ENCODE measurements at regions not wholly inside any gene's neighbourhood (a gene's known extent, or its start where the extent isn't known, plus 50 kb on each side); places are given as distances from the start of the nearest gene placed in this dataset.

- H3K4me3 Mint-ChIP-seq, result no peak overlapping the region
- peaks cover 0 to 4% (median 0%) of the 10 kb centered on the region in 3 donors for H3K27me3 Mint-ChIP-seq
- H3K36me3 Mint-ChIP-seq, result no peaks in the 10 kb centered on the region
- no peak for DNase-seq
- H3K4me1 Mint-ChIP-seq, result no peaks in the 10 kb centered on the region
- H3K27ac Mint-ChIP-seq, result no peak overlapping the region
- peaks cover 0 to 5% (median 2%) of the 10 kb centered on the region in 7 donors for H3K9me3 Mint-ChIP-seq
- ATAC-seq (ENCODE audit: low read depth in 2 of 2), result no peak
These were observed 375.3 kb upstream of the KLHL29 start for GRCh38 chr2:23009545-23010149.

- Mint-ChIP-seq H3K36me3 (no peaks in the 10 kb centered on the region), H3K9me3 (peaks cover 0 to 5% (median 2%) of the 10 kb centered on the region in 7 donors), H3K4me3 (no peak overlapping the region), H3K4me1 (no peaks in the 10 kb centered on the region), H3K27me3 (peaks cover 0 to 8% (median 0%) of the 10 kb centered on the region in 3 donors), H3K27ac (no peak overlapping the region)
- DNase-seq (no peak), ATAC-seq (ENCODE audit: low read depth in 2 of 2) (no peak)
These were observed 372.5 kb upstream of the KLHL29 start for GRCh38 chr2:23012499-23012898.

DNA sequence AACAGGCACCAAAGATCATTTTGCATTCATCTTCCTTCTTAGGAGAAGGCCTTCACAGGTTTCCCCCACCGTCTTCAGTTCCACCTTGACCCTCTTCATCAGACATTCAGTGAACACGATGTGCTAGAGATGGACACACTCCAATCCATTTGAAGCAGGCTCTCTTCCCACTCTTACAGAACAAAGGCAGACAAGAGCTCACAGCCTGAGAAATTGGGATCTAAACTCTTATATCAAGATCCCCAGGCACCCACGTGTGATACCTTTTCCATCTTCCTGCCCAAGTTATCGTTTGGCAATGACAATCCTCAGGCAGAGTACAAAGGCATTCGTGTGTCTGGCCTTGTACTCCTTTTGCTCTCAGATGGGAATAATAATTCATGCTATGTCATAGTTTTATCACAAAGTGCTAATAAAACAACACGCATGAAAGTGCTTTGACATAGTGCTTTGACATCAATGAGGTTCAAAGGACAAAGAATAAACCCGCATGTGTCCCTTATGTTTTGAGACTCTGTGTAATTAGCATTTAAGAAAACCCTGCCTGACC, 369.3 kb upstream of the KLHL29 start:
- H3K36me3 Mint-ChIP-seq, result no peaks in the 10 kb centered on the region
- no peak for ATAC-seq (ENCODE audit: low read depth in 2 of 2)
- H3K4me1 Mint-ChIP-seq, result no peaks in the 10 kb centered on the region
- peaks cover 0 to 4% (median 0%) of the 10 kb centered on the region in 3 donors for H3K27me3 Mint-ChIP-seq
- no peak overlapping the region for H3K4me3 Mint-ChIP-seq
- no peak overlapping the region for H3K27ac Mint-ChIP-seq
- H3K9me3 Mint-ChIP-seq, result peaks cover 0 to 2% (median 0%) of the 10 kb centered on the region in 7 donors
- DNase-seq, result no peak

- ATAC-seq (ENCODE audit: low read depth in 2 of 2) (no peak), DNase-seq (no peak)
- H3K4me1 Mint-ChIP-seq, result no peaks in the 10 kb centered on the region
- peaks cover 0 to 4% (median 0%) of the 10 kb centered on the region in 3 donors for H3K27me3 Mint-ChIP-seq
- peaks cover 0 to 7% (median 0%) of the 10 kb centered on the region in 7 donors for H3K9me3 Mint-ChIP-seq
- H3K4me3 Mint-ChIP-seq, result no peak overlapping the region
- H3K27ac Mint-ChIP-seq, result no peak overlapping the region
- no peaks in the 10 kb centered on the region for H3K36me3 Mint-ChIP-seq
These were observed 365.5 kb upstream of the KLHL29 start for GRCh38 chr2:23019476-23019875.

- Mint-ChIP-seq H3K27ac (no peak overlapping the region), H3K4me3 (no peak overlapping the region), H3K36me3 (no peaks in the 10 kb centered on the region), H3K27me3 (no peaks in the 10 kb centered on the region), H3K9me3 (peaks cover 0 to 10% (median 2%) of the 10 kb centered on the region in 7 donors), H3K4me1 (no peaks in the 10 kb centered on the region)
- DNase-seq (no peak), ATAC-seq (ENCODE audit: low read depth in 2 of 2) (no peak)
These were observed 364.3 kb upstream of the KLHL29 start for GRCh38 chr2:23020659-23021058.

GRCh38 chr2:23021311-23022120, 363.5 kb upstream of the KLHL29 start:
- no peaks in the 10 kb centered on the region for H3K36me3 Mint-ChIP-seq
- DNase-seq (no peak), ATAC-seq (ENCODE audit: low read depth in 2 of 2) (no peak)
- H3K9me3 Mint-ChIP-seq, result peaks cover 0 to 10% (median 2%) of the 10 kb centered on the region in 7 donors
- H3K27me3 Mint-ChIP-seq, result no peaks in the 10 kb centered on the region
- no peak overlapping the region for H3K4me3 Mint-ChIP-seq
- H3K27ac Mint-ChIP-seq, result peak overlapping the region in 1 of 6 donors; percentile 23
- H3K4me1 Mint-ChIP-seq, result no peaks in the 10 kb centered on the region

DNA sequence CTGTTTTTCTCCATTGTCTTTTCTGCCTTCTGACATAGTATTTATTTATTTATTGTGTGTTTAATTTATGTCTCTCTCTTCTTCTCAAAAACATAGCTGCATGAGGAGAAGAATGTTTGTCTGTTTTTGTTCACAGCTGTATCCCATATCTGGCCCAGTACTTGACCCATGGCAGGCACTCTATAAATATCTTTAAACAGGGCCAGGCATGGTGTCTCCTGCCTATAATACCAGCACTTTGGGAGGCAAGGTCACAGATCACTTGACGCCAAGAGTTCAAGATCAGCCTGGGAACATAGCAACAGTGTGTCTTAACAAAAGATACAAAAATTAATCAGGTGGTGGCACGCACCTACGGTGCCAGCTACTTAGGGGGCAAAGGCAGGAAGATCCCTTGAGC, 361.3 kb upstream of the KLHL29 start:
- Mint-ChIP-seq H3K27ac (no peak overlapping the region), H3K9me3 (peaks cover 0 to 10% (median 2%) of the 10 kb centered on the region in 7 donors), H3K36me3 (no peaks in the 10 kb centered on the region), H3K27me3 (no peaks in the 10 kb centered on the region), H3K4me1 (no peaks in the 10 kb centered on the region), H3K4me3 (no peak overlapping the region)
- no peak for ATAC-seq (ENCODE audit: low read depth in 2 of 2)
- DNase-seq, result no peak

DNA sequence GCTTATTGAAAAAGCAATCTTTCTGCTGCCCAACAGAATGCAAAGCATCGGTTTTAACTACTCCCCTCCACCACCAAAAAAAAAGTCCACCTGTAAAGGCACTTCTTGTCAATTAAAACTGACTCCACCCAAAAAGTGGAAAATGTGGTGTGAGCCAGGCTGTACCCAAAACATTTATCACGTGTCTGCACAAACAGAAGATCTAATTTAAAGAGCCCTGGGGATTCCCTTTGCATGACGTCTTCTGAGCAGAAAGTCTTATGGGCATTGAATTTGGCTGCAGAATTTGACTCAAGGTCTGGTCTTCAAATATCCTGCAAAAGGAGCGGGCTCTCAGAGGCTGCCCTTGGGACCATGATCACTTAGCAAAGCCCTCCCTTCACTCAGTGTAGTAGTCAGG, 358.3 kb upstream of the KLHL29 start:
- Mint-ChIP-seq H3K27me3 (peaks cover 0 to 7% (median 2%) of the 10 kb centered on the region in 3 donors), H3K4me1 (no peaks in the 10 kb centered on the region), H3K36me3 (no peaks in the 10 kb centered on the region), H3K4me3 (no peak overlapping the region), H3K9me3 (peaks cover 0 to 12% (median under 1%) of the 10 kb centered on the region in 7 donors), H3K27ac (no peak overlapping the region)
- ATAC-seq (ENCODE audit: low read depth in 2 of 2), result no peak
- no peak for DNase-seq

DNA sequence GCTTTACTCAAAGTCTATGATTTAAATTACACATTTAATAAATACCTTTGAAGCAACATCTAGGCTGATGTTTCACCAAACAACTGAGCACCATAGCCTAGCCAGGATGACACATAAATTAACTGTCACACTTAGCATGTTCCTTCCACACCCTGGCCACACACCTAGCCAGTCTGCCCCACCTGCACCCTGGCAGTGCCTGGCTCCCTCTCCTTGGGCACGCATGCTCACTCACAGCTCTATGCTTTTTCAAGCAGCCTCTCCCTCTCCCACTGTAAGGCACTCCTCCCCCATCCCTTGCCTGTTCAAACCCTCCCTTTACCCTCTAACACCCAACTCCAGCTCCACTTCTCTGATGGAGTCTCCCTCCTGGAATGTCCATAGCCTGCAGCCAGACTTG, 357.6 kb upstream of the KLHL29 start:
- no peak overlapping the region for H3K27ac Mint-ChIP-seq
- no peak overlapping the region for H3K4me3 Mint-ChIP-seq
- no peaks in the 10 kb centered on the region for H3K4me1 Mint-ChIP-seq
- DNase-seq (no peak), ATAC-seq (ENCODE audit: low read depth in 2 of 2) (no peak)
- H3K36me3 Mint-ChIP-seq, result no peaks in the 10 kb centered on the region
- H3K27me3 Mint-ChIP-seq, result peaks cover 0 to 7% (median 5%) of the 10 kb centered on the region in 3 donors
- peaks cover 0 to 15% (median 3%) of the 10 kb centered on the region in 7 donors for H3K9me3 Mint-ChIP-seq

GRCh38 chr2:23028106-23028505, 356.9 kb upstream of the KLHL29 start:
- Mint-ChIP-seq H3K4me3 (no peak overlapping the region), H3K27ac (no peak overlapping the region), H3K36me3 (no peaks in the 10 kb centered on the region), H3K9me3 (peaks cover 0 to 12% (median 3%) of the 10 kb centered on the region in 7 donors), H3K4me1 (no peaks in the 10 kb centered on the region), H3K27me3 (peaks cover 0 to 7% (median 5%) of the 10 kb centered on the region in 3 donors)
- DNase-seq (no peak), ATAC-seq (ENCODE audit: low read depth in 2 of 2) (no peak)

- Mint-ChIP-seq H3K36me3 (no peaks in the 10 kb centered on the region), H3K4me1 (no peaks in the 10 kb centered on the region), H3K27me3 (peaks cover 0 to 7% (median 5%) of the 10 kb centered on the region in 3 donors), H3K27ac (no peak overlapping the region), H3K9me3 (peaks cover 0 to 9% (median 3%) of the 10 kb centered on the region in 7 donors), H3K4me3 (no peak overlapping the region)
- ATAC-seq (ENCODE audit: low read depth in 2 of 2), result no peak
- DNase-seq, result no peak
These were observed 355.9 kb upstream of the KLHL29 start for GRCh38 chr2:23029111-23029510.

DNA sequence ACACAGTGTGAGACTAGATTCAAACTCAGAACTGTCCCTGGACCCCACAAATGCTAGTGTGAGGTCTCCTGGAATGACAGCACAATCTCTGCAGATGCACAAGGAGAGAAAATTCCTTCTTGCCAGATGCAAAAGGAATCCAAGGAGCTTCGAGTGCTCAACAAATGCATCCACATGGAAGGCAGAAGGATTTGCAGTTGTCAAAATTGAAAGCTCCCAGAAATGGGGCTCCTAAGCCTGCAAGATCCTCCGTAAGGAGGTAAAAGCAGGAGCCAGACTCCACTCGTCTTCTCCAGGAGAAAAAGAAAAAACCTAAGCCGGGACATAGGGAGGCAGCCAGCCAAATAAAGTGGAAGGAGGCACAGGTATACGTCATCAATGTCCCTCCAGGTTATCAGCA, 355.0 kb upstream of the KLHL29 start:
- Mint-ChIP-seq H3K36me3 (no peaks in the 10 kb centered on the region), H3K27me3 (peaks cover 0 to 7% (median 5%) of the 10 kb centered on the region in 3 donors), H3K9me3 (peaks cover 0 to 6% (median 3%) of the 10 kb centered on the region in 7 donors), H3K4me3 (no peak overlapping the region), H3K4me1 (no peaks in the 10 kb centered on the region), H3K27ac (no peak overlapping the region)
- DNase-seq, result no peak
- no peak for ATAC-seq (ENCODE audit: low read depth in 2 of 2)

GRCh38 chr2:23034996-23035395, 350.0 kb upstream of the KLHL29 start:
- Mint-ChIP-seq H3K9me3 (peaks cover 0 to 8% (median 1%) of the 10 kb centered on the region in 7 donors), H3K27ac (no peak overlapping the region), H3K27me3 (peaks cover 0 to 5% (median 0%) of the 10 kb centered on the region in 3 donors), H3K4me1 (no peaks in the 10 kb centered on the region), H3K36me3 (no peaks in the 10 kb centered on the region), H3K4me3 (no peak overlapping the region)
- DNase-seq, result no peak
- ATAC-seq (ENCODE audit: low read depth in 2 of 2), result no peak

- Mint-ChIP-seq H3K4me3 (no peak overlapping the region), H3K9me3 (peaks cover 0 to 8% (median 2%) of the 10 kb centered on the region in 7 donors), H3K27me3 (peaks cover 0 to 4% (median 2%) of the 10 kb centered on the region in 3 donors), H3K4me1 (no peaks in the 10 kb centered on the region), H3K36me3 (no peaks in the 10 kb centered on the region), H3K27ac (no peak overlapping the region)
- ATAC-seq (ENCODE audit: low read depth in 2 of 2) (no peak), DNase-seq (no peak)
These were observed 348.4 kb upstream of the KLHL29 start for GRCh38 chr2:23036629-23037028.
